ENCODE measurements at regions not wholly inside any gene's neighbourhood (a gene's known extent, or its start where the extent isn't known, plus 50 kb on each side); places are given as distances from the start of the nearest gene placed in this dataset.
"Not testable (repeated sequence)": the region's sequence is repeated elsewhere in the genome, so short reads cannot be mapped to it uniquely, and the experiment has no call there.

DNA sequence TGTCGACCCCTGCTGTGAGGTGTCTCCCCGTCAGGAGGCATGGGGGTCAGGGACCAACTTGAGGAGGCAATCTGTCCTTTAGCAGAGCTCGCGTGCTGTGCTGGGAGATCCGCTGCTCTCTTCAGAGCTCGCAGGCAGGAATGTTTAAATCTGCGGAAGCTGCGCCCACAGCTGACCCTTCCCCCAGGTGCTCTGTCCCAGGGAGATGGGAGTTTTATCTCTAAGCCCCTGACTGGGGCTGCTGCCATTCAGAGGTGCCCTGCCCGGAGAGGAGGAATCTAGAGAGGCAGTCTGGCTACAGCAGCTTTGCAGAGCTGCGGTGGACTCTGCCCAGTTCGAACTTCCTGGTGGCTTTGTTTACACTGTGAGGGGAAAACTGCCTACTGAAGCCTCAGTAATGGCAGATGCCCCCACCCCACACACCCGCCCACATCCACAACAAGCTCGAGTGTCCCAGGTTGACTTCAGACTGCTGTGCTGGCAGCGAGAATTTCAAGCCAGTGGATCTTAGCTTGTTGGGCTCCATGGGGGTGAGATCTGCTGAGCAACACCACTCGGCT lies 133.1 kb downstream of the CENPC start:
- not testable (repeated sequence) for DNase-seq

DNA sequence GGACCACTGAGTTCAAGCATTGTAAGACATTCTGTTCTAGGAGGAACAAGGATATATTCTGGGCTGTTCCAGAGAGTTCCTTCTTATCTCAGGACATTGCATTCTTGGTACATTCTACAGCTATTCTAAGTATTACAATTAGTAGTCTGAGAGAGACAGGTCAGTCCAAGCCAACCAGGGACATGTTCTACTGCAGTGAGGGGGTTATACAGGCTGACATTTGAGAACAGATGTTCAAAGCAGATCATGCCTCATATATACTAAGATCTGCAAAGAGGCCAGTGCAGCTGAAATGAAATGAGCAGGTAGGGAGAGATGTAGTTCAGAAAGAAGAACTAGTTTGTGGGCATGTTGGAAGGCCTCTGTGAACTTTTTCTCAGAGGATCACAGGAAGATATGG lies 142.0 kb downstream of the CENPC start:
- no peak for DNase-seq

DNA sequence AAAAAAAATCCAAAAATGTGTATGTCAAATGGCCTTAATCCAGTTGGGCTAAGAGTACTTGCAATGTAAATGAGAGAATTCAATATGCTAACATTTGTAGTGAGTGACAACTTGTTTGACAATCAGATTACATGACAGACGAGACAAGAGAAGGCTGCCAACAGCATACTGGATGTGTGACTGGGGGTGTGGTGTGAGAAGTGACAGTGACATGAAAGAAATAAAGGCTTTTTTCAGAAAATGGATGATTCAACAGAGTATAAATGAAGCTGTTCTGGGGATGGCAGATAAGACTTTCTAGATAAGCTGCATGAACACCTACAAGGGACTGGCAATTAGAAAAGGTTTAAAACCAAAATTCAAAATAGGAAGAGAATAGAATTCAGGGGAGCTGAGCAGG lies 143.4 kb downstream of the CENPC start:
- DNase-seq: no peak

DNA sequence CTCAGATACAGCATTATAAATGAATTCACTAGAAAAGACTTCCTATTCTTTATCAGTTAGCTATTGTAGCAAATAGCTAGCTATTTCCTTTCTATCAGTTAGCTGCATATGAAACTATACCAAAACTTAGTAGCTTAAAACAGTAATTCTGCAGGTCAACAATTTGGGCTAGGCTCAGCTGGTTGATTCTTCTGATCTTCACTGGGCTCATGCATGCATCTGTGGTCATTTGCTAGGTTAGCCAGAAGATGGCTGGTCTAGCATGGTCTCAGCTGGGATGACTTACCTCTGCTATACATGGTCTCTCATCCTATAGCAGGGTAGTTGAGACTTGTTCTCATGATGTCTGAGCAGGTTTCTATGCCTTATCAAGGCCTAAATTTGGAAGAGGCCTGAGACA lies 147.4 kb downstream of the CENPC start:
- DNase-seq: no peak

DNA sequence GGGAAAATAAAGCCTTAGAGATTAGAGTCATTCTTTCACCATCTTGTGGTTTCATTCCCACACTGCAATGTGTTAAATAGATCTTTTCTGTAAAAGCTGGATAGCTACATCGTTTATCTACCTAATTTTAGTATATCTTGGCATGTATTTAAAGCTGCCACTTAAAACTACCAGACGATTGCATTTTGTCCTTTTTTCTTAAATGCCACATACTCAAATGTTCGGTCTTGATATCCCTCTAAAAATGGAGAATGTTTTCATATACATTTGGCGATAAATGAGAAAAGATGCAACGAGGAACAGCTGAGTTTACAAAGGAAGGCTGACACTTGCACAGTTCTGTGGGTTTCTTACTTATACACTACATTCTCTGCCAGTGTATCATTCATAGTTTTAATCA lies 148.3 kb downstream of the CENPC start:
- no peak for DNase-seq

DNA sequence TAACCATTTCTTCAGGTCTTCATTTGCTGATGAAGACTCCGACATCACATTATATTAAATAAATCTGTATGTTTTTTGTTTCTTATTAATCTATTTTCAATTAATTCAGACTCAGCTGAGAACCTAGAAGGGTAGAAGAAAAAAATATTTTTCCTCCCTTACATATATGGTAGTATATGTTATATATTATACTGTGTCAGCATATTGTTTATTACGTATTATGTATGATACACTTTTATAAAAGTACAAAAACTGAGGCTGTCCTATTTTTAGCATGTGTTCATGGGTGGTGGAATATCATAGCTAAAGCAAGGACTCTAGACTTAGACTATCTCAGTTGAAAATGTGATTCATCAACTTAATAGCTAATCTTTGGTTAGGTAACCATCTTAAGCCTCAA lies 149.3 kb downstream of the CENPC start:
- DNase-seq: no peak

DNA sequence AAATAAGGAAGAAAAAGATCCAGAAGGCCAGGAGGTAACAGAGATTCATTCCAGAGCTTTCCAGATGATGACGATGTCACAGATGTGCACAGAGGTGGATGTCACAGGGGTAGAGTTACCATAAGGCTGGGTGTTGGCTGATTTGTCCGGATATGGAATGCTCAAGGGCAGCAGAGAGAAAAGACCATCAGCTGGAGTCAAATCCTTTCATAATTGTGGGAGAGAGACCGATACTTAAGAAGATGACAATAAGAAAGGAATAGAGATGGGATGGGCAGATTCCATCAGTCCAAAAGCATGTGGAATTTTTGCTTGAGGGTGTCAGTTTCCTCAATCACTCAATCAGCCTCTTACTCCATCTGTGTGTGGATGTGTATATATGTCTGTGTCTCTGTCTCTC lies 150.4 kb downstream of the CENPC start:
- no peak for DNase-seq

DNA sequence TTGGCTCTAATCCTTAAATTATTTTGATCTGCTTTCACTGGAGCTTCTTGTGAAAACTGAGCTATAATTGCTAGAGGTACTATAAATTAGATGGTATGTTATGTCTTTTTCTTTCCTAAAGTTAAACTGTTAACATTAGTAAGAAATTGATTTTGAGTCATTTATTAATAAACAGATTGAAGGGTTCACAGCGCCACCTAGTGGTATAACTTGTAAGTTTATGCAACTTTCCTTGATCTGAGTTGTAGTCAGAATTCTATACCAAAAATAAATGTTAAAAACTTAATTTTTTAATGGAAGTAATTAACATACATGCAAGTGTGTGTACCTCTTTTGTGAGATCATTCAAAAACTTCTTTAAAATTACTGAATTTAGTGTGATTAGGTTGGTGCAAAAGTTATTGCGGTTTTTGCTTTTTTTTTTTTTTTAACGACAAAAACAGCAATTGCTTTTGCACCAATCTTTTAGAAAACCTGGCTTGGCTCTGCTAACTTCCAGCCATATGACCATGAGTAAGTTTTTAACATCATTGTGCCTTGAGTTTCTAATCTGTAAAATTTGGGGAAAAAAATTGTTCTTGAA lies 151.5 kb downstream of the CENPC start:
- DNase-seq: no peak

DNA sequence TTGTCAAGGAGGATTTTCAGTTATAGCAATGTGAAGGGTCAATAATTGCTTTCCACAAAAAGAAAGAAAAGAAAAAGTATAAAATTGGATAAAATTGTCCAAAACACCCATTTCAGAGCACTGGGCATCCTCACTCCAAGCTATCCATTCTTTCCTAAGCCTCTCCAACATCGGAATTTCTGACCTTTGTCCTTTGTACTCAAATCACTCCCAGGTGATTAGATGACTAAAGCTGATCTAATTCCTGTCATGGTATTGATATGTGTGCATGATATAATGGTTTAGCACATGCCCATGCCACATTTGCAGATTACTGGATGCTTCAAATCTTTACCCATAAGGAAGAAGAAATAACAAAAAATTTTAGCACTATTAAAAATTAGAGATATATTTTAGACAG lies 152.3 kb downstream of the CENPC start:
- DNase-seq: no peak

DNA sequence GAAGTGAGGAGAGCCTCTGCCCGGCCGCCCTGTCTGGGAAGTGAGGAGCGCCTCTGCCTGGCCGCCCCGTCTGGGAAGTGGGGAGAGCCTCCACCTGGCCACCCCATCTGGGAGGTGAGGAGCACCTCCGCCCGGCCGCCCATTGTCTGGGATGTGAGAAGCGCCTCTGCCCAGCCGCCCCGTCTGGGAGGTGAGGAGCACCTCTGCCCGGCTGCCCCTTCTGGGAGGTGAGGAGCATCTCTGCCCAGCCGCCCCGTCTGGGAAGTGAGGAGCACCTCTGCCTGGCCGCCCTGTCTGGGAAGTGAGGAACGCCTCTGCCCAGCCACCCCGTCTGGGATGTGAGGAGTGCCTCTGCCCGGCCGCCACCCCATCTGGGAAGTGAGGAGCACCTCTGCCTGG lies 163.9 kb downstream of the CENPC start:
- DNase-seq: not testable (repeated sequence)

DNA sequence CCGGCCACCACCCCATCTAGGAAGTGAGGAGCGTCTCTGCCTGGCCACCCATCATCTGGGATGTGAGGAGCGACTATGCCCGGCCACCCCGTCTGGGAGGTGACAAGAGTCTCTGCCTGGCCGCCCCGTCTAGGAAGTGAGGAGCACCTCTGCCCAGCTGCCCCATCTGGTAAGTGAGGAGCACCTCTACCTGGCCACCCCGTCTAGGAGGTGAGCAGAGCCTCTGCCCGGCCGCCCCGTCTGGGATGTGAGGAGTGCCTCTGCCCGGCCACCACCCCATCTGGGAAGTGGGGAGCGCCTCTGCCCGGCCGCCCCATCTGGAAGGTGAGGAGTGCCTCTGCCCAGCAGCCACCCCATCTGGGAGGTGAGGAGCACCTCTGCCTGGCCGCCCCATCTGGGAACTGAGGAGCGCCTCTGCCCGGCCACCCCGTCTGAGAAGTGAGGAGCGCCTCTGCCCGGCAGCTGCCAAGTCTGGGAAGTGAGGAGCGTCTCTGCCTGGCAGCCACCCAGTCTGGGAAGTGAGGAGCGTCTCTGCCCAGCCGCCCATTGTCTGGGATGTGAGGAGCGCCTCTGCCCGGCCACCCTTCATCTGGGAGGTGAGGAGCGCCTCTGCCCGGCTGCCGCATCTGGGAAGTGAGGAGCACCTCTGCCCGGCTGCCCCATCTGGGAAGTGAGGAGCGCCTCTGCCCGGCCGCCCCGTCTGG lies 164.4 kb downstream of the CENPC start:
- not testable (repeated sequence) for DNase-seq

DNA sequence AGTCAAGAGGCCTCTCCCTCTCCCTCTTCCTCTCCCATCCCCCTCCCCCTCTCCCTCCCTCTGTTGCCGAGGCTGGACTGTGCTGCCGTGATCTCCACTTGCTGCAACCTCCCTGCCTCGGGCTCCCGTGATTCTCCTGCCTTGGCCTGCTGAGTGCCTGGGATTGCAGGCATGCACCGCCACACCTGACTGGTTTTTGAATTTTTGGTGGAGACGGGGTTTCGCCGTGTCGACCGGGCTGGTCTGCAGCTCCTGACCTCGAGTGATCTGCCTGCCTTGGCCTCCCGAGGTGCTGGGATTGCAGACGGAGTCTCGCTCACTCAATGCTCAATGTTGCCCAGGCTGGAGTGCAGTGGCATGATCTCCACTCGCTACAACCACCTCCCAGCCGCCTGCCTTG lies 165.1 kb downstream of the CENPC start:
- no peak for DNase-seq

DNA sequence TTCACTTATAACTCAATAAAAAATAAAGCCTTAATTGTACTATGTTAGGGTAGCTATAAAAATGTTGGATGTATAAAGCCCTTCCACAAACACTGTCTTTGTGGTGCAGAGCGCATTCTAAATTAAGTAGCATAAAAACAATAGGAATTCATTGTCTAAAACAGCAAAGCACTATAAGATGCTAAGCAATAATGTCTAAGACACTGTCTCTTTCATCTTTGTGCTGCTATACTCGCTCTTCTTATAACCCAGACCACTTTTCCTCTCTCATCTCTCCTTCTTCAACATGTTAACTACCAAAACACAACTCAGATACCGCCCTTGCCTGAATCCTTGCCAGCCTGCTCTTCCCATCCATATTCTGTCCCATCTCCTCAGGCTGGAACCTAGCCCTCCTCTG lies 170.0 kb downstream of the CENPC start:
- DNase-seq: no peak

DNA sequence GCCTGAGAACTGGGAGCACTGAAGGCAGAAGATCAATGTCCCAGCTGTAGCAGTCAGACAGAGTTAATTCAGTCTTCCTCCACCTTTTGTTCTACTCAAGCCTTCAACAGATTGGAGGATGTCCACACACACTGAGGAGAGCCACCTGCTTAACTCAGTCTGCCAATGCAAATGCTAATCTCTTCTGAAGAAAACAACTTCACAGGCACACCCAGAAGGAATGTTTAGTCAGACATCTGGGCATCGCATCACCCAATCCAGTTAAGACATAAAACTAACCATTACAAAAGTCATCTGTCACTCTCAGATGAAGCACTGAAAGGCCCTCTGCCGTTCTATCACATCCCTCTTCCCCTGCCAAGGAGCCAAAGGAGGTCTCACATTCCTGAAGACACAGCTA lies 173.7 kb downstream of the CENPC start:
- DNase-seq: no peak

DNA sequence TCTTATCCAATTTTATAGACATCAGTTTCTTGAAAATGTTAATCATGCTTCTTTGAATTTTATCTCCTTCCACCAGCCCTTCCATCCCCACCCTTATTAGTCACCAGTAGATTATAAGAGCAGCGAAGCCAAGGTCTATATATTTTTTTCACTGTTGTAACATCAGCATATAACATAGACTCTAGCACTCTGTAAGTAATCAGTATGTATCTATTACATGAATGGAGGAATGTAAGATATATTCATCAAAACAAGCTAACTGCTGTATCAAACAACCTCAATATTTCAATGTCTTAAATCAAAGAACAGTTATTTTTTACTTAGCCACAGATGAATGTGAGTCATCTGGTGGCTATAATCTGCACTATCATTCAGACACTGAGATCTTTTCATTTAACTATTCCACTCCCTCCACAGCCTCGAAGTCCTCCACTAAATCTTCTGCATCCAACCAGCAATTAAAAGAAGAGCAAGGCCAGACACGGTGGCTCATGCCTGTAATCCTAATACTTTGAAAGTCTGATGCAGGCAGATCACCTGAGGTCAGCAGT lies 178.9 kb downstream of the CENPC start:
- DNase-seq: no peak

DNA sequence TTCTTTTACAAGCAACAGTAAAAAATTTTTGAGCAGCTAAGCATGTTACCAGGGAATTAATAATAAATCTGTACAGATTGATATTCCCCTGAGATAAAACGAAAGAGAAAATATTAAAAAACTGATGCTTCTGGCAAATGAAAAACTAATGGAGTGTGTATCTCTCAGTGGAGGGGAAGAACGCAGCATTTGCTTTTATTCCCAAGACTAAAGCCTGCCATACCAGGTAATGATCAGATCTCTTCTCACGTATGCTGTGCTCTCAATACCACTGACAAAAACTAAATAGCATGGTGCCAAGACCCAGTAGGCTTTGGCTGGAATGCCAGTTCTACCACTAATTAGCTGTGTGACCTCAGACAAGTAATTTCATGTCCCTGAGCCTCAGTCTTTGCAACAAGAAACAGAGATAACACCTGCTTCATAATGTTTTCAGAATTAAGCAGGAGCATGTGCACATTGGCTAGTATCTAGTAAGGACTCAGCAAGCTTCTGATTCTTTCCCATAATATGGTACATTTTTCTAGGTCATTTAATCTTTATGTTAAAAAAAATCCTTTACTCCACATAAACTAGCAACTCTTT lies 179.6 kb downstream of the CENPC start:
- no peak for DNase-seq

DNA sequence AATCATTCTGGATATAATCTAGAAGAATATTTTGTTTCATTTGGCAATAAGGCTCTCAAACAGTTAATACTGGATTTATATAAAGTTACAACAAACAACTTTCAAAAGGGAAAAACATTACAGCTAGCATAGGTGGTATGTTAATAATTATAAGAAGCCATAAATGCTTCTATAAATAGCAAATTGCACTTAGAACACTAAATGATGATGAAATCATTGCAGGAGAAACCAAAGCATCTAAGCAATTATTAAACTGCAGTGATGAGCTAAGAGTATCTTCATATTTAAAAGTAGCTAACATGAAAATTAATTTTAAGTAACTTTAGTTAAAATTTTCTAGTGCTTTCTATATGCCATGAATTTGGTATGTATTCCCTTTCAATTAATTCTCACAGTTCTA lies 189.5 kb downstream of the CENPC start:
- no peak for DNase-seq

DNA sequence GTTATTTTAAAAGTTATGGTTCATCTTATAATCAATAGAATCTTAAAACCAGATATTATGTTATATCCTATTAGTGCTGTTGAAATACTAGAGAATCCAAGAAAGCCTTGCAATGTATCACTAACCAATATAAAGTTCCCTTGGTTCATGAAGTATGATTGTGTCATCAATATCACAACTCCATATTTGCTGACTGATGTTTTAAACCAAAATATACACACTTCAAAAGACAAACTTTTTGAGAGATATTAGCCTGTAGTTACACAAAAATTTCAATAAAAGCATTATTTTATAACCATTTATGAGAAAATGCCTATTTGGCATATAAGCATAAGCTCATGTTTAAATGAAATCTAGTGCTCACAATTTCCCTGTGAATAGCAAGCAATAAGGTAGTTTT lies 198.6 kb downstream of the CENPC start:
- DNase-seq: no peak

DNA sequence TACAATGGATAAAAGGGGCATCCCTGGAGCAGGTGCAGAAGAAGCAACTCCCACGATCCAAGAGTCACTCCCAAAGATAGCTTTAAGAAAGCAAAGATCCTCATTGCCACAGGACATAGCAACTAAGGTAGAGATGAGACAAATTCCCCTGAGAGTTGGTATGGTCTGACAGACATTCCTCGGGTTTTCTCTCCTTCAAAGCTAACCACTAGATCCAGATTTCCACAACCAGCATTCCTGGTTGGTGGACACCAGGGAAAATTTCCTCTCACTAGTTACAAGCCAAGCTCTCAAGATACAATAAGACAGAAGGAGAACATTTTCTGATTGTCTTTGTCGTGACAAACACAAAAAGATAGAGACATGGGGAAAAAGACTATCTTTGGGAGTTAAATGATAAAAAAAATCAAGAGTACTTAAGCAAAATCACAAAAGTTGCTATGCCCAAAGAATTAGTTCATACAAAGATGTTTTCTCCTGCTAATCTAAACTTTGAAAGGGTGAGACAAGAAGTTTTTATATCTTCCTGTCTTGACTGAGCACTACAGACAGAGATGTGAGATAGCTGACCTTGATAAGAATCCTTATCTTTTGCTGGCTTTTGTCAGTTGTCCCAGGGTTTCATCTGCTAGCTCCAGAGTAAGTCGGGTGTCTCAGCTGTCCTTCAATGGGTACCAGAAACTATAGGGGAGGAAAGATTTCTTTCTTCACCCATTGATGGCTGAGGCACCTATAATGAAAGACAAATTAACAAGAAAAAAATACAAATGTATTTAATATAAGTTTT lies 200.5 kb downstream of the CENPC start:
- DNase-seq: no peak

DNA sequence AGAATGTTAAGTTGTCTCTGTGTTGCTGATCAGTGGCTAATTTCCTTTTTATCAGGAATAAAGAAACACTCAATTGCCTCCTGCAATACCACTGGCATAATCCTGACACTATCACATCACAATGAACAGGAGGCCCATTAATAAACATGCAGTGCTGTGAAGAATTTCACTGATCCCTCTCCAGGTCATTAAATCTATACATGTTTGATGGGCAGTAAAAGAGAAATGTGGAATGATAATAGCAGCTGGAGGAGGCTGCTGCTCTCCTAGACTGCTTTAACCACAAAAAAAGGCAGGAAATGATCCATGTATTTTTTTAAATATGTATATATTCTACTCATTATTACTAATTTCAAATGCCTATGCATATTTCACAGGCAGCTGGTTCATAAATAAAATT lies 202.1 kb downstream of the CENPC start:
- no peak for DNase-seq

DNA sequence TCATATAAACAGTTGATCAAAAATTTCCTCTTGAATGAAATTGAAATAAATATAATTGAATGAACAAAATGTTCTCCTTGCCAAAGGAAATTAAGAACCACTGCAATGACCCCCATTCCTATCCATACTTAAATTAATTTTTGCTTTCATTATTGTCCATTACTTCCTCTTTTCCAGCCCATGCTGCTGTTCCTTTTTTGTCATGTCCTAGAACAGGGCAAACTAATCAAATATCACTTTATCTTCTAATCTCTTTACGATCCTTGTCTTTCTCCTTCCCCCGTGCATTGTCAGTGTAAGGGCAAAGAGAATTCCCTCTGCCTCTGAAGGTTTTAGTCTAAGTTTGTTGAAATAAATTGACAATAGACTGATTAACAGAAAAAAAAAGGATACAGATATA lies 203.0 kb downstream of the CENPC start:
- DNase-seq: no peak

DNA sequence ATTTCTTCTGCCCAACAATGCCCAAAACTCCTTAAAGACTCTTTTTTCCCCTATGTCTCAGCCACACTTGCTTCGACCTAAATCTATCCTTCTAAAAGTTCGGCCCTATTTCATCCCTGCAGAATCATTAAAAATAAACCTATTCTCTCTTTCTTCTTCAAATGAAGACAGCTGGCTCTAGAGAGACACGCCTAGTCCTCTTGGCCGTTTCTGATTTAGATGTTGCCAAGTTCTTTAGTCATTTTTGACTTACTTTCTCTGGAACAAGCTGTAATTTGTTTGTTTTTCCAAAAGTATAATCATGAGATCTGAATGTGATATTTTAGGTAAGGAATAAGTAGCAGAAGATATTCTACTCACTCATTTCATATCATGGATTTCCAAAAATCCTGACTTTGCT lies 211.6 kb downstream of the CENPC start:
- no peak for DNase-seq

DNA sequence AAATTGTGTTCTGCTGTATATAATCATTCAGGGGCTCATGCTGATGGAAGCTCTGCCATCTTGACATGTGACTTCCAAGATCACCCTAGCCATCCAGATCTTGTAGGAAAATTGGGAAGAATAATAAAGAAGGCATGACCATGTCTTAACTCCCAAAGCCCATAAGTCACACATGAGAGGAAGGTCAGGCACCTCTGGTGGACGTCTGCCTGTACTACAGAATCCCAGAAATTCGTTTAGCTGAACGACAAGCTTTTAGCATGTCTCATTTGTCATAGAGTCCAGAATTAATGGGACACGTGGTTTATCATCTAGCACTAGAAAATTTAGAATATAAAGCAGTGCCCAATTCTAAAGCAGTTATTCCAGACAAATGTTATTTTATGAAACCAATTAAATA lies 212.7 kb downstream of the CENPC start:
- no peak for DNase-seq
